ENCODE measurements at regions not wholly inside any gene's neighbourhood (a gene's known extent, or its start where the extent isn't known, plus 50 kb on each side); places are given as distances from the start of the nearest gene placed in this dataset.
A peak's percentile ranks its signal among the peaks of the same experiment; 100 is the strongest.

GRCh38 chr13:74325106-74325505, 190.9 kb upstream of the KLF12 start:
- Histone ChIP-seq H3K36me3 (ENCODE audit: control insufficient read depth, insufficient read depth, low read length) (no peaks in the 10 kb centered on the region), H3K4me3 (replicated peaks in 1 of 4; ENCODE audit: control extremely low read depth in 1 of 4, insufficient read depth in 1 of 4, low read depth in 3 of 4, low read length in 4 of 4) (no peak overlapping the region), H3K27ac (ENCODE audit: insufficient read depth, low read length) (no peak overlapping the region), H3K4me2 (ENCODE audit: extremely low read depth, insufficient read depth, low read length) (peak overlapping the region; percentile 51), H4K20me1 (ENCODE audit: control insufficient read depth, extremely low read depth, insufficient read depth, low read length) (no peaks in the 10 kb centered on the region), H3K9ac (ENCODE audit: insufficient read depth, low read length) (no peak overlapping the region), H2AFZ (ENCODE audit: low read length) (peak overlapping the region; percentile 28), H3K79me2 (ENCODE audit: control insufficient read depth, insufficient read depth, low read length) (no peaks in the 10 kb centered on the region), H3K4me1 (ENCODE audit: control insufficient read depth, extremely low read depth, insufficient read depth, low read length) (no peaks in the 10 kb centered on the region), H3K9me3 (ENCODE audit: control insufficient read depth, insufficient read depth, low read depth, low read length) (no peaks in the 10 kb centered on the region), H3K27me3 (ENCODE audit: control insufficient read depth, insufficient read depth, low read length) (no peaks in the 10 kb centered on the region)
- TF ChIP-seq EZH2 (IDR thresholded peaks at IDR 0.05; ENCODE audit: low read length, missing control alignments) (no peak), CTCF (conservative IDR thresholded peaks at IDR 0.05 in 1 of 2, IDR thresholded peaks at IDR 0.05 in 1 of 2; ENCODE audit: low read depth in 1 of 2, low read length in 2 of 2) (no peak)
- DNase-seq (ENCODE audit: low read depth in 2 of 2): peak; percentile 82 to 84

GRCh38 chr13:74324338-74324737, 190.1 kb upstream of the KLF12 start:
- Histone ChIP-seq H2AFZ (ENCODE audit: low read length) (no peak overlapping the region), H3K9me3 (ENCODE audit: control insufficient read depth, insufficient read depth, low read depth, low read length) (no peaks in the 10 kb centered on the region), H3K4me2 (ENCODE audit: extremely low read depth, insufficient read depth, low read length) (no peak overlapping the region), H3K4me3 (replicated peaks in 1 of 4; ENCODE audit: control extremely low read depth in 1 of 4, insufficient read depth in 1 of 4, low read depth in 3 of 4, low read length in 4 of 4) (no peak overlapping the region), H3K79me2 (ENCODE audit: control insufficient read depth, insufficient read depth, low read length) (no peaks in the 10 kb centered on the region), H3K36me3 (ENCODE audit: control insufficient read depth, insufficient read depth, low read length) (no peaks in the 10 kb centered on the region), H3K27me3 (ENCODE audit: control insufficient read depth, insufficient read depth, low read length) (no peaks in the 10 kb centered on the region), H3K4me1 (ENCODE audit: control insufficient read depth, extremely low read depth, insufficient read depth, low read length) (no peaks in the 10 kb centered on the region), H4K20me1 (ENCODE audit: control insufficient read depth, extremely low read depth, insufficient read depth, low read length) (no peaks in the 10 kb centered on the region), H3K9ac (ENCODE audit: insufficient read depth, low read length) (no peak overlapping the region), H3K27ac (ENCODE audit: insufficient read depth, low read length) (no peak overlapping the region)
- TF ChIP-seq EZH2 (IDR thresholded peaks at IDR 0.05; ENCODE audit: low read length, missing control alignments) (no peak), CTCF (conservative IDR thresholded peaks at IDR 0.05 in 1 of 2, IDR thresholded peaks at IDR 0.05 in 1 of 2; ENCODE audit: low read depth in 1 of 2, low read length in 2 of 2) (no peak)
- no peak for DNase-seq (ENCODE audit: low read depth in 2 of 2)

GRCh38 chr13:74322562-74322961, 188.4 kb upstream of the KLF12 start:
- no peak for TF ChIP-seq CTCF (conservative IDR thresholded peaks at IDR 0.05 in 1 of 2, IDR thresholded peaks at IDR 0.05 in 1 of 2; ENCODE audit: low read depth in 1 of 2, low read length in 2 of 2)
- no peaks in the 10 kb centered on the region for H3K79me2 ChIP-seq (ENCODE audit: control insufficient read depth, insufficient read depth, low read length)
- DNase-seq (ENCODE audit: low read depth in 2 of 2): no peak

More at GRCh38 chr13:74322562-74322961, 188.4 kb upstream of the KLF12 start:
- H3K27me3 ChIP-seq (ENCODE audit: control insufficient read depth, insufficient read depth, low read length): no peaks in the 10 kb centered on the region
- H2AFZ ChIP-seq (ENCODE audit: low read length): no peak overlapping the region
- H3K9ac ChIP-seq (ENCODE audit: insufficient read depth, low read length): no peak overlapping the region
- no peaks in the 10 kb centered on the region for H3K9me3 ChIP-seq (ENCODE audit: control insufficient read depth, insufficient read depth, low read depth, low read length)
- no peak overlapping the region for H3K27ac ChIP-seq (ENCODE audit: insufficient read depth, low read length)
- H3K4me2 ChIP-seq (ENCODE audit: extremely low read depth, insufficient read depth, low read length): no peak overlapping the region
- H3K36me3 ChIP-seq (ENCODE audit: control insufficient read depth, insufficient read depth, low read length): no peaks in the 10 kb centered on the region
- H3K4me1 ChIP-seq (ENCODE audit: control insufficient read depth, extremely low read depth, insufficient read depth, low read length): no peaks in the 10 kb centered on the region
- no peaks in the 10 kb centered on the region for H4K20me1 ChIP-seq (ENCODE audit: control insufficient read depth, extremely low read depth, insufficient read depth, low read length)
- no peak overlapping the region for H3K4me3 ChIP-seq (replicated peaks in 1 of 4; ENCODE audit: control extremely low read depth in 1 of 4, insufficient read depth in 1 of 4, low read depth in 3 of 4, low read length in 4 of 4)

All from fibroblast of lung (primary cell).